ENCODE measurements at regions not wholly inside any gene's neighbourhood (a gene's known extent, or its start where the extent isn't known, plus 50 kb on each side); places are given as distances from the start of the nearest gene placed in this dataset.

GRCh38 chr6:40181367-40181766 lies 247.1 kb upstream of the MOCS1 start:
- Histone ChIP-seq H3K27me3 (ENCODE audit: insufficient read depth, insufficient read length) (no peaks in the 10 kb centered on the region), H3K36me3 (ENCODE audit: insufficient read depth, insufficient read length, low read length) (no peaks in the 10 kb centered on the region), H3K9me3 (ENCODE audit: insufficient read depth, low read length) (peaks cover 22% of the 10 kb centered on the region), H3K4me3 (ENCODE audit: insufficient read length, low read depth) (no peak overlapping the region), H3K9ac (ENCODE audit: insufficient read length, low read depth) (no peak overlapping the region), H3K4me1 (ENCODE audit: insufficient read depth, insufficient read length) (no peaks in the 10 kb centered on the region)
- no peak for DNase-seq (ENCODE audit: low read depth, low spot score)
- TF ChIP-seq SUZ12 (IDR thresholded peaks at IDR 0.05; ENCODE audit: extremely low read depth, insufficient read depth, insufficient read length) (no peak), ZNF274 (IDR thresholded peaks at IDR 0.05; ENCODE audit: low read depth, low read length) (no peak), YY1 (IDR thresholded peaks at IDR 0.05; ENCODE audit: insufficient read depth, insufficient read length) (no peak)

- TF ChIP-seq YY1 (IDR thresholded peaks at IDR 0.05; ENCODE audit: insufficient read depth, insufficient read length) (no peak), SUZ12 (IDR thresholded peaks at IDR 0.05; ENCODE audit: extremely low read depth, insufficient read depth, insufficient read length) (no peak), ZNF274 (IDR thresholded peaks at IDR 0.05; ENCODE audit: low read depth, low read length) (no peak)
- no peaks in the 10 kb centered on the region for H3K36me3 ChIP-seq (ENCODE audit: insufficient read depth, insufficient read length, low read length)
- H3K27me3 ChIP-seq (ENCODE audit: insufficient read depth, insufficient read length) = no peaks in the 10 kb centered on the region
- H3K9me3 ChIP-seq (ENCODE audit: insufficient read depth, low read length) = peaks cover 22% of the 10 kb centered on the region
- no peak for DNase-seq (ENCODE audit: low read depth, low spot score)
- H3K4me1 ChIP-seq (ENCODE audit: insufficient read depth, insufficient read length) = no peaks in the 10 kb centered on the region
- no peak overlapping the region for H3K4me3 ChIP-seq (ENCODE audit: insufficient read length, low read depth)
- H3K9ac ChIP-seq (ENCODE audit: insufficient read length, low read depth) = no peak overlapping the region
Measured at GRCh38 chr6:40180271-40180670, 246.0 kb upstream of the MOCS1 start.

GRCh38 chr6:40179496-40179895 lies 245.2 kb upstream of the MOCS1 start:
- H3K9ac ChIP-seq (ENCODE audit: insufficient read length, low read depth) = no peak overlapping the region
- no peak for DNase-seq (ENCODE audit: low read depth, low spot score)
- no peaks in the 10 kb centered on the region for H3K4me1 ChIP-seq (ENCODE audit: insufficient read depth, insufficient read length)
- H3K36me3 ChIP-seq (ENCODE audit: insufficient read depth, insufficient read length, low read length) = no peaks in the 10 kb centered on the region
- TF ChIP-seq ZNF274 (IDR thresholded peaks at IDR 0.05; ENCODE audit: low read depth, low read length) (no peak), YY1 (IDR thresholded peaks at IDR 0.05; ENCODE audit: insufficient read depth, insufficient read length) (no peak), SUZ12 (IDR thresholded peaks at IDR 0.05; ENCODE audit: extremely low read depth, insufficient read depth, insufficient read length) (no peak)
- H3K27me3 ChIP-seq (ENCODE audit: insufficient read depth, insufficient read length) = no peaks in the 10 kb centered on the region
- peaks cover 22% of the 10 kb centered on the region for H3K9me3 ChIP-seq (ENCODE audit: insufficient read depth, low read length)
- no peak overlapping the region for H3K4me3 ChIP-seq (ENCODE audit: insufficient read length, low read depth)

GRCh38 chr6:40177598-40177997 lies 243.3 kb upstream of the MOCS1 start:
- H3K9me3 ChIP-seq (ENCODE audit: insufficient read depth, low read length) = peaks cover 5% of the 10 kb centered on the region; the same call in 1 of the 2 replicates
- no peaks in the 10 kb centered on the region for H3K4me1 ChIP-seq (ENCODE audit: insufficient read depth, insufficient read length)
- H3K27me3 ChIP-seq (ENCODE audit: insufficient read depth, insufficient read length) = no peaks in the 10 kb centered on the region
- DNase-seq (ENCODE audit: low read depth, low spot score) = no peak
- H3K36me3 ChIP-seq (ENCODE audit: insufficient read depth, insufficient read length, low read length) = no peaks in the 10 kb centered on the region
- no peak for TF ChIP-seq YY1 (IDR thresholded peaks at IDR 0.05; ENCODE audit: insufficient read depth, insufficient read length)
- no peak for TF ChIP-seq ZNF274 (IDR thresholded peaks at IDR 0.05; ENCODE audit: low read depth, low read length)
- TF ChIP-seq SUZ12 (IDR thresholded peaks at IDR 0.05; ENCODE audit: extremely low read depth, insufficient read depth, insufficient read length) = no peak
- no peak overlapping the region for H3K4me3 ChIP-seq (ENCODE audit: insufficient read length, low read depth)
- H3K9ac ChIP-seq (ENCODE audit: insufficient read length, low read depth) = no peak overlapping the region

- Histone ChIP-seq H3K4me3 (ENCODE audit: insufficient read length, low read depth) (no peak overlapping the region), H3K9me3 (ENCODE audit: insufficient read depth, low read length) (no peaks in the 10 kb centered on the region), H3K4me1 (ENCODE audit: insufficient read depth, insufficient read length) (no peaks in the 10 kb centered on the region), H3K9ac (ENCODE audit: insufficient read length, low read depth) (no peak overlapping the region), H3K27me3 (ENCODE audit: insufficient read depth, insufficient read length) (no peaks in the 10 kb centered on the region), H3K36me3 (ENCODE audit: insufficient read depth, insufficient read length, low read length) (no peaks in the 10 kb centered on the region)
- TF ChIP-seq SUZ12 (IDR thresholded peaks at IDR 0.05; ENCODE audit: extremely low read depth, insufficient read depth, insufficient read length) = no peak
- DNase-seq (ENCODE audit: low read depth, low spot score) = no peak
Measured at GRCh38 chr6:40176152-40176551, 241.9 kb upstream of the MOCS1 start.

GRCh38 chr6:40172272-40172671 lies 238.0 kb upstream of the MOCS1 start:
- H3K27me3 ChIP-seq (ENCODE audit: insufficient read depth, insufficient read length) = no peaks in the 10 kb centered on the region
- no peak overlapping the region for H3K4me3 ChIP-seq (ENCODE audit: insufficient read length, low read depth)
- H3K9ac ChIP-seq (ENCODE audit: insufficient read length, low read depth) = no peak overlapping the region
- TF ChIP-seq YY1 (IDR thresholded peaks at IDR 0.05; ENCODE audit: insufficient read depth, insufficient read length) = no peak
- no peak for TF ChIP-seq ZNF274 (IDR thresholded peaks at IDR 0.05; ENCODE audit: low read depth, low read length)
- no peak for TF ChIP-seq SUZ12 (IDR thresholded peaks at IDR 0.05; ENCODE audit: extremely low read depth, insufficient read depth, insufficient read length)
- H3K4me1 ChIP-seq (ENCODE audit: insufficient read depth, insufficient read length) = no peaks in the 10 kb centered on the region
- DNase-seq (ENCODE audit: low read depth, low spot score) = no peak
- no peaks in the 10 kb centered on the region for H3K9me3 ChIP-seq (ENCODE audit: insufficient read depth, low read length)
- no peaks in the 10 kb centered on the region for H3K36me3 ChIP-seq (ENCODE audit: insufficient read depth, insufficient read length, low read length)

- Histone ChIP-seq H3K4me3 (ENCODE audit: insufficient read length, low read depth) (no peak overlapping the region), H3K9me3 (ENCODE audit: insufficient read depth, low read length) (no peaks in the 10 kb centered on the region), H3K4me1 (ENCODE audit: insufficient read depth, insufficient read length) (no peaks in the 10 kb centered on the region), H3K36me3 (ENCODE audit: insufficient read depth, insufficient read length, low read length) (no peaks in the 10 kb centered on the region), H3K27me3 (ENCODE audit: insufficient read depth, insufficient read length) (no peaks in the 10 kb centered on the region), H3K9ac (ENCODE audit: insufficient read length, low read depth) (no peak overlapping the region)
- no peak for TF ChIP-seq SUZ12 (IDR thresholded peaks at IDR 0.05; ENCODE audit: extremely low read depth, insufficient read depth, insufficient read length)
- TF ChIP-seq YY1 (IDR thresholded peaks at IDR 0.05; ENCODE audit: insufficient read depth, insufficient read length) = no peak
- TF ChIP-seq ZNF274 (IDR thresholded peaks at IDR 0.05; ENCODE audit: low read depth, low read length) = no peak
- DNase-seq (ENCODE audit: low read depth, low spot score) = no peak
Measured at GRCh38 chr6:40171343-40171742, 237.1 kb upstream of the MOCS1 start.

- Histone ChIP-seq H3K27me3 (ENCODE audit: insufficient read depth, insufficient read length) (no peaks in the 10 kb centered on the region), H3K36me3 (ENCODE audit: insufficient read depth, insufficient read length, low read length) (no peaks in the 10 kb centered on the region), H3K4me1 (ENCODE audit: insufficient read depth, insufficient read length) (no peaks in the 10 kb centered on the region), H3K9ac (ENCODE audit: insufficient read length, low read depth) (no peak overlapping the region), H3K9me3 (ENCODE audit: insufficient read depth, low read length) (no peaks in the 10 kb centered on the region), H3K4me3 (ENCODE audit: insufficient read length, low read depth) (no peak overlapping the region)
- no peak for DNase-seq (ENCODE audit: low read depth, low spot score)
- no peak for TF ChIP-seq ZNF274 (IDR thresholded peaks at IDR 0.05; ENCODE audit: low read depth, low read length)
- no peak for TF ChIP-seq SUZ12 (IDR thresholded peaks at IDR 0.05; ENCODE audit: extremely low read depth, insufficient read depth, insufficient read length)
- no peak for TF ChIP-seq YY1 (IDR thresholded peaks at IDR 0.05; ENCODE audit: insufficient read depth, insufficient read length)
Measured at GRCh38 chr6:40170856-40171255, 236.6 kb upstream of the MOCS1 start.

All from NT2/D1 (cell line).